ENCODE measurements at regions not wholly inside any gene's neighbourhood (a gene's known extent, or its start where the extent isn't known, plus 50 kb on each side); places are given as distances from the start of the nearest gene placed in this dataset.

- TF ChIP-seq MAX (IDR thresholded peaks at IDR 0.05), result no peak
- no peak for TF ChIP-seq TEAD4 (IDR thresholded peaks at IDR 0.05)
- TF ChIP-seq EP300 (IDR thresholded peaks at IDR 0.05; ENCODE audit: borderline replicate concordance), result no peak
- TF ChIP-seq RAD21 (IDR thresholded peaks at IDR 0.05; ENCODE audit: low read depth), result no peak
- TF ChIP-seq YY1 (IDR thresholded peaks at IDR 0.05; ENCODE audit: low read depth), result no peak
- TF ChIP-seq TCF12 (IDR thresholded peaks at IDR 0.05; ENCODE audit: low read depth), result no peak
- no peak for TF ChIP-seq CREB1 (IDR thresholded peaks at IDR 0.05; ENCODE audit: low read depth)
- TF ChIP-seq FOXM1 (IDR thresholded peaks at IDR 0.05; ENCODE audit: borderline replicate concordance, low read depth), result no peak
- TF ChIP-seq EGR1 (IDR thresholded peaks at IDR 0.05), result no peak
- TF ChIP-seq, protein P1, sequence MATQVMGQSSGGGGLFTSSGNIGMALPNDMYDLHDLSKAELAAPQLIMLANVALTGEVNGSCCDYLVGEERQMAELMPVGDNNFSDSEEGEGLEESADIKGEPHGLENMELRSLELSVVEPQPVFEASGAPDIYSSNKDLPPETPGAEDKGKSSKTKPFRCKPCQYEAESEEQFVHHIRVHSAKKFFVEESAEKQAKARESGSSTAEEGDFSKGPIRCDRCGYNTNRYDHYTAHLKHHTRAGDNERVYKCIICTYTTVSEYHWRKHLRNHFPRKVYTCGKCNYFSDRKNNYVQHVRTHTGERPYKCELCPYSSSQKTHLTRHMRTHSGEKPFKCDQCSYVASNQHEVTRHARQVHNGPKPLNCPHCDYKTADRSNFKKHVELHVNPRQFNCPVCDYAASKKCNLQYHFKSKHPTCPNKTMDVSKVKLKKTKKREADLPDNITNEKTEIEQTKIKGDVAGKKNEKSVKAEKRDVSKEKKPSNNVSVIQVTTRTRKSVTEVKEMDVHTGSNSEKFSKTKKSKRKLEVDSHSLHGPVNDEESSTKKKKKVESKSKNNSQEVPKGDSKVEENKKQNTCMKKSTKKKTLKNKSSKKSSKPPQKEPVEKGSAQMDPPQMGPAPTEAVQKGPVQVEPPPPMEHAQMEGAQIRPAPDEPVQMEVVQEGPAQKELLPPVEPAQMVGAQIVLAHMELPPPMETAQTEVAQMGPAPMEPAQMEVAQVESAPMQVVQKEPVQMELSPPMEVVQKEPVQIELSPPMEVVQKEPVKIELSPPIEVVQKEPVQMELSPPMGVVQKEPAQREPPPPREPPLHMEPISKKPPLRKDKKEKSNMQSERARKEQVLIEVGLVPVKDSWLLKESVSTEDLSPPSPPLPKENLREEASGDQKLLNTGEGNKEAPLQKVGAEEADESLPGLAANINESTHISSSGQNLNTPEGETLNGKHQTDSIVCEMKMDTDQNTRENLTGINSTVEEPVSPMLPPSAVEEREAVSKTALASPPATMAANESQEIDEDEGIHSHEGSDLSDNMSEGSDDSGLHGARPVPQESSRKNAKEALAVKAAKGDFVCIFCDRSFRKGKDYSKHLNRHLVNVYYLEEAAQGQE (IDR thresholded peaks at IDR 0.05; ENCODE audit: low read depth), result no peak
- TF ChIP-seq TAF1 (IDR thresholded peaks at IDR 0.05; ENCODE audit: low read depth), result no peak
- TF ChIP-seq ZBTB7A (IDR thresholded peaks at IDR 0.05; ENCODE audit: low read depth), result no peak
- TF ChIP-seq USF1 (IDR thresholded peaks at IDR 0.05), result no peak
- no peak for TF ChIP-seq NFIC (IDR thresholded peaks at IDR 0.05)
Measured at GRCh38 chr18:75538727-75539126, 111.2 kb upstream of the SMIM21 start.

Measured in Ishikawa (cell line).